Epithelial cell of esophagus (primary cell): ENCODE measurements at regions not wholly inside any gene's neighbourhood (a gene's known extent, or its start where the extent isn't known, plus 50 kb on each side); places are given as distances from the start of the nearest gene placed in this dataset.

Experiments
- DNase-seq: peaks from one replicate; pipeline ENCODE4 v3.0.0; 2010; ENCODE audit warnings: low read depth
- H3K4me3 ChIP-seq: 2 replicates; pipeline ENCODE4 v1.5.1; 2011; ENCODE audit warnings: mild to moderate bottlenecking, low read length, control low read depth
- TF ChIP-seq, protein P1 (sequence below): IDR thresholded peaks from 2 replicates; pipeline ENCODE4 v1.5.1; 2011; ENCODE audit warnings: low read depth, mild to moderate bottlenecking, low read length, control low read depth, inconsistent platforms; ENCODE audit not compliant: insufficient read depth; ENCODE audit errors: missing control alignments

DNA sequence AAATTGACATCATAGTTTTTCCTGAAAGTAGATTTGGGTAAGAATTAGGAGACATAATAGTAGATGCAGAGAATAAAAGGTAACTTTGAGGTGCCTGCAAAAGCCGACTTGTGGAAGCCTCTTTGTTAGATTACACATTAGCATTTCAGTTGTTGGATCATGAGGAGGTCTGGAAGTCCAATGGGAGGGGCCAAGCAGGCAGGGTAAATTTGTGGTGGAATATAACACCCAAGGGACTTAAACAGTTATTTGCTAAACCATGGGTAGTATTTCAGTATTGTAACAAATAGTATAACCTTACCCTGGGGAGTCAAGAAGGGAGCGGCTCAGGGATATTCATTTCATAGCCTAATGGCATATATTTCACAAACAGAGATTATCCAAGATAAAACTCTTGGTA is 810.7 kb upstream of the AMOT start:
- no peak for DNase-seq
- TF ChIP-seq, protein P1, sequence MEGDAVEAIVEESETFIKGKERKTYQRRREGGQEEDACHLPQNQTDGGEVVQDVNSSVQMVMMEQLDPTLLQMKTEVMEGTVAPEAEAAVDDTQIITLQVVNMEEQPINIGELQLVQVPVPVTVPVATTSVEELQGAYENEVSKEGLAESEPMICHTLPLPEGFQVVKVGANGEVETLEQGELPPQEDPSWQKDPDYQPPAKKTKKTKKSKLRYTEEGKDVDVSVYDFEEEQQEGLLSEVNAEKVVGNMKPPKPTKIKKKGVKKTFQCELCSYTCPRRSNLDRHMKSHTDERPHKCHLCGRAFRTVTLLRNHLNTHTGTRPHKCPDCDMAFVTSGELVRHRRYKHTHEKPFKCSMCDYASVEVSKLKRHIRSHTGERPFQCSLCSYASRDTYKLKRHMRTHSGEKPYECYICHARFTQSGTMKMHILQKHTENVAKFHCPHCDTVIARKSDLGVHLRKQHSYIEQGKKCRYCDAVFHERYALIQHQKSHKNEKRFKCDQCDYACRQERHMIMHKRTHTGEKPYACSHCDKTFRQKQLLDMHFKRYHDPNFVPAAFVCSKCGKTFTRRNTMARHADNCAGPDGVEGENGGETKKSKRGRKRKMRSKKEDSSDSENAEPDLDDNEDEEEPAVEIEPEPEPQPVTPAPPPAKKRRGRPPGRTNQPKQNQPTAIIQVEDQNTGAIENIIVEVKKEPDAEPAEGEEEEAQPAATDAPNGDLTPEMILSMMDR, result no peak
- no peak overlapping the region for H3K4me3 ChIP-seq

- DNase-seq, result peak; percentile 41
- TF ChIP-seq, protein P1, result no peak
- H3K4me3 ChIP-seq, result no peak overlapping the region
Observed at GRCh38 chrX:113644426-113644825, 803.8 kb upstream of the AMOT start.

- DNase-seq, result no peak
- TF ChIP-seq, protein P1, result no peak
- H3K4me3 ChIP-seq, result no peak overlapping the region
Observed at GRCh38 chrX:113634565-113634964, 793.9 kb upstream of the AMOT start.

GRCh38 chrX:113629326-113629725 is 788.7 kb upstream of the AMOT start:
- TF ChIP-seq, protein P1, result no peak
- DNase-seq, result no peak
- H3K4me3 ChIP-seq, result no peak overlapping the region

DNA sequence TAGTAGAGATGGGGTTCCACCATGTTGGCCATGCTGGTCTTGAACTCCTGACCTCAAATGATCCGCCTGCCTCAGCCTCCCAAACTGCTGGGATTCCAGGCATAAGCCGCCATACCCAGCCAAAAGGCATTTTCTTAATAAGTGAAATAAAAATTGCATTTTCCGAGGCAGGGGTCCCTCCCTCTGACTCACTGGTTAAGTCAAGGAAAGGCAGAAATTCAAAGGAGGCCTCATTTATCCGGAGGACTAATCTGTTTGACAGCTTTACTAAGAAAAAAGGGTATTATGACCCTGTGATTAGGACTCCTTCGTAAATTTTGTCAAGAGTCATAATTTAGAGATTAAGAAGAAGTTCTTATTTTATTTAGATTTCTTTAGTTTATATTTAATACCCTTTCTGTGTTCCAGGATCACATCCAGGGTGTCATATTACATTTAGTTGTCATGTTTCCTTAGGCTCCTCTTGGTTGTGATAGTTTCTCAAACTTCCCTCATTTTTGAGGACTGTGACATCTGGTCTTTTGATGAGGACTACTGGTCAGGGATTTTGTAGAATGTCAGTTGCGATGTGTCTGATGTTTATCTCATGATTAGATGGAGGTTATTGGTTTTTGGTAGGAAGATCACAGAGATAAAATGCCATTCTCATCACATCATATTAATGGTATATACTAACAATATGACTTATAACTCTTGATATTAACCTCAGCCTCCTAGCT is 753.7 kb upstream of the AMOT start:
- DNase-seq, result no peak
- no peak overlapping the region for H3K4me3 ChIP-seq
- TF ChIP-seq, protein P1, result no peak

- DNase-seq, result no peak
- TF ChIP-seq, protein P1, result no peak
- H3K4me3 ChIP-seq, result no peak overlapping the region
Observed at GRCh38 chrX:113586281-113586898, 745.8 kb upstream of the AMOT start.

GRCh38 chrX:113580486-113580885 is 739.9 kb upstream of the AMOT start:
- DNase-seq, result no peak
- H3K4me3 ChIP-seq, result no peak overlapping the region
- TF ChIP-seq, protein P1, result no peak
